ENCODE measurements at regions not wholly inside any gene's neighbourhood (a gene's known extent, or its start where the extent isn't known, plus 50 kb on each side); places are given as distances from the start of the nearest gene placed in this dataset.

- TF ChIP-seq, protein P1, sequence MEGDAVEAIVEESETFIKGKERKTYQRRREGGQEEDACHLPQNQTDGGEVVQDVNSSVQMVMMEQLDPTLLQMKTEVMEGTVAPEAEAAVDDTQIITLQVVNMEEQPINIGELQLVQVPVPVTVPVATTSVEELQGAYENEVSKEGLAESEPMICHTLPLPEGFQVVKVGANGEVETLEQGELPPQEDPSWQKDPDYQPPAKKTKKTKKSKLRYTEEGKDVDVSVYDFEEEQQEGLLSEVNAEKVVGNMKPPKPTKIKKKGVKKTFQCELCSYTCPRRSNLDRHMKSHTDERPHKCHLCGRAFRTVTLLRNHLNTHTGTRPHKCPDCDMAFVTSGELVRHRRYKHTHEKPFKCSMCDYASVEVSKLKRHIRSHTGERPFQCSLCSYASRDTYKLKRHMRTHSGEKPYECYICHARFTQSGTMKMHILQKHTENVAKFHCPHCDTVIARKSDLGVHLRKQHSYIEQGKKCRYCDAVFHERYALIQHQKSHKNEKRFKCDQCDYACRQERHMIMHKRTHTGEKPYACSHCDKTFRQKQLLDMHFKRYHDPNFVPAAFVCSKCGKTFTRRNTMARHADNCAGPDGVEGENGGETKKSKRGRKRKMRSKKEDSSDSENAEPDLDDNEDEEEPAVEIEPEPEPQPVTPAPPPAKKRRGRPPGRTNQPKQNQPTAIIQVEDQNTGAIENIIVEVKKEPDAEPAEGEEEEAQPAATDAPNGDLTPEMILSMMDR (conservative IDR thresholded peaks at IDR 0.05; ENCODE audit: low read length): no peak
- TF ChIP-seq EZH2phosphoT487 (IDR thresholded peaks at IDR 0.05; ENCODE audit: borderline replicate concordance, low read depth, low read length): no peak
Measured at GRCh38 chr7:47709051-47709450, 127.1 kb upstream of the TNS3 start.

Data from OCI-LY7 (cell line).